ENCODE measurements at regions not wholly inside any gene's neighbourhood (a gene's known extent, or its start where the extent isn't known, plus 50 kb on each side); places are given as distances from the start of the nearest gene placed in this dataset.

GRCh38 chr14:61201171-61201570 is 80.0 kb downstream of the TMEM30B start:
- TF ChIP-seq CTCF (IDR thresholded peaks at IDR 0.05) (no peak), POLR2A (IDR thresholded peaks at IDR 0.05) (no peak)
